ENCODE measurements at regions not wholly inside any gene's neighbourhood (a gene's known extent, or its start where the extent isn't known, plus 50 kb on each side); places are given as distances from the start of the nearest gene placed in this dataset.

DNA sequence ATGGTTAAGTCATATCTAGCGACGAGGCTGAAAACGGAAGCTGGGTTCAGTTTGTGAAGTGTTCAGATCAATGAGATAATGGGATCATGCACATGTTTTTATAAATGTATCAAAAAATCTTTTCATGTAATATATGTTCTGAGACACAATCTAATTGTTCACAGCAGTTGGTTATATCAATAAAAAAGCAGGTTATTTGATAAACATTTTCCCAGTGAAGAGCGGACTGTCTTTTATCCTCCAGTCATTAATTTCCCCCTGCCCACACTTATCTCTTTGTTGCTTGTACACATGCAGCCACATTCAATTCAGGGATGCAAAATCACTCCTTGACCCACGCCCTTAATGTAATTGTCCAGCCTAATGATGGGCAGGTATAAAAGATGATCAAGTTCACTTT is 563.1 kb downstream of the INHBA start:
- TF ChIP-seq TAF1 (IDR thresholded peaks at IDR 0.05; ENCODE audit: low read depth) = no peak
- TF ChIP-seq SMC3 (conservative IDR thresholded peaks at IDR 0.05; ENCODE audit: poor library complexity) = no peak
- TF ChIP-seq, protein P1, sequence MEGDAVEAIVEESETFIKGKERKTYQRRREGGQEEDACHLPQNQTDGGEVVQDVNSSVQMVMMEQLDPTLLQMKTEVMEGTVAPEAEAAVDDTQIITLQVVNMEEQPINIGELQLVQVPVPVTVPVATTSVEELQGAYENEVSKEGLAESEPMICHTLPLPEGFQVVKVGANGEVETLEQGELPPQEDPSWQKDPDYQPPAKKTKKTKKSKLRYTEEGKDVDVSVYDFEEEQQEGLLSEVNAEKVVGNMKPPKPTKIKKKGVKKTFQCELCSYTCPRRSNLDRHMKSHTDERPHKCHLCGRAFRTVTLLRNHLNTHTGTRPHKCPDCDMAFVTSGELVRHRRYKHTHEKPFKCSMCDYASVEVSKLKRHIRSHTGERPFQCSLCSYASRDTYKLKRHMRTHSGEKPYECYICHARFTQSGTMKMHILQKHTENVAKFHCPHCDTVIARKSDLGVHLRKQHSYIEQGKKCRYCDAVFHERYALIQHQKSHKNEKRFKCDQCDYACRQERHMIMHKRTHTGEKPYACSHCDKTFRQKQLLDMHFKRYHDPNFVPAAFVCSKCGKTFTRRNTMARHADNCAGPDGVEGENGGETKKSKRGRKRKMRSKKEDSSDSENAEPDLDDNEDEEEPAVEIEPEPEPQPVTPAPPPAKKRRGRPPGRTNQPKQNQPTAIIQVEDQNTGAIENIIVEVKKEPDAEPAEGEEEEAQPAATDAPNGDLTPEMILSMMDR (IDR thresholded peaks at IDR 0.05; ENCODE audit: poor library complexity, severe bottlenecking) = no peak
- no peak for TF ChIP-seq MXI1 (conservative IDR thresholded peaks at IDR 0.05; ENCODE audit: poor library complexity, severe bottlenecking)
- no peak for TF ChIP-seq POLR2AphosphoS5 (IDR thresholded peaks at IDR 0.05)
- no peak for TF ChIP-seq EZH2 (IDR thresholded peaks at IDR 0.05; ENCODE audit: borderline replicate concordance, insufficient read depth, low read length, poor library complexity, severe bottlenecking)
- TF ChIP-seq RAD21 (conservative IDR thresholded peaks at IDR 0.05) = no peak
- TF ChIP-seq EP300 (conservative IDR thresholded peaks at IDR 0.05; ENCODE audit: poor library complexity, severe bottlenecking) = no peak
- TF ChIP-seq, protein P2, sequence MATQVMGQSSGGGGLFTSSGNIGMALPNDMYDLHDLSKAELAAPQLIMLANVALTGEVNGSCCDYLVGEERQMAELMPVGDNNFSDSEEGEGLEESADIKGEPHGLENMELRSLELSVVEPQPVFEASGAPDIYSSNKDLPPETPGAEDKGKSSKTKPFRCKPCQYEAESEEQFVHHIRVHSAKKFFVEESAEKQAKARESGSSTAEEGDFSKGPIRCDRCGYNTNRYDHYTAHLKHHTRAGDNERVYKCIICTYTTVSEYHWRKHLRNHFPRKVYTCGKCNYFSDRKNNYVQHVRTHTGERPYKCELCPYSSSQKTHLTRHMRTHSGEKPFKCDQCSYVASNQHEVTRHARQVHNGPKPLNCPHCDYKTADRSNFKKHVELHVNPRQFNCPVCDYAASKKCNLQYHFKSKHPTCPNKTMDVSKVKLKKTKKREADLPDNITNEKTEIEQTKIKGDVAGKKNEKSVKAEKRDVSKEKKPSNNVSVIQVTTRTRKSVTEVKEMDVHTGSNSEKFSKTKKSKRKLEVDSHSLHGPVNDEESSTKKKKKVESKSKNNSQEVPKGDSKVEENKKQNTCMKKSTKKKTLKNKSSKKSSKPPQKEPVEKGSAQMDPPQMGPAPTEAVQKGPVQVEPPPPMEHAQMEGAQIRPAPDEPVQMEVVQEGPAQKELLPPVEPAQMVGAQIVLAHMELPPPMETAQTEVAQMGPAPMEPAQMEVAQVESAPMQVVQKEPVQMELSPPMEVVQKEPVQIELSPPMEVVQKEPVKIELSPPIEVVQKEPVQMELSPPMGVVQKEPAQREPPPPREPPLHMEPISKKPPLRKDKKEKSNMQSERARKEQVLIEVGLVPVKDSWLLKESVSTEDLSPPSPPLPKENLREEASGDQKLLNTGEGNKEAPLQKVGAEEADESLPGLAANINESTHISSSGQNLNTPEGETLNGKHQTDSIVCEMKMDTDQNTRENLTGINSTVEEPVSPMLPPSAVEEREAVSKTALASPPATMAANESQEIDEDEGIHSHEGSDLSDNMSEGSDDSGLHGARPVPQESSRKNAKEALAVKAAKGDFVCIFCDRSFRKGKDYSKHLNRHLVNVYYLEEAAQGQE (IDR thresholded peaks at IDR 0.05; ENCODE audit: borderline replicate concordance) = no peak
- H3K27ac ChIP-seq (ENCODE audit: low read length) = no peak overlapping the region
- no peaks in the 10 kb centered on the region for H3K9me2 ChIP-seq (ENCODE audit: insufficient read depth, low read length)
- no peaks in the 10 kb centered on the region for H3K36me3 ChIP-seq (ENCODE audit: insufficient read depth, low read length)
- no peaks in the 10 kb centered on the region for H3K79me2 ChIP-seq (replicated peaks; ENCODE audit: insufficient read depth, low read length)
- no peaks in the 10 kb centered on the region for H4K20me1 ChIP-seq (ENCODE audit: insufficient read depth)
- no peaks in the 10 kb centered on the region for H3F3A ChIP-seq (ENCODE audit: insufficient read depth, low read length, poor library complexity, severe bottlenecking)
- no peak overlapping the region for H2AFZ ChIP-seq (ENCODE audit: low read depth, low read length)
- H3K9me3 ChIP-seq (ENCODE audit: low read length) = no peaks in the 10 kb centered on the region
- H3K4me3 ChIP-seq (ENCODE audit: low read length) = no peak overlapping the region
- no peak overlapping the region for H3K9ac ChIP-seq (ENCODE audit: low read length)
- H3K4me2 ChIP-seq (ENCODE audit: low read length) = no peak overlapping the region
- no peaks in the 10 kb centered on the region for H3K27me3 ChIP-seq (ENCODE audit: insufficient read depth, low read depth, low read length)

DNA sequence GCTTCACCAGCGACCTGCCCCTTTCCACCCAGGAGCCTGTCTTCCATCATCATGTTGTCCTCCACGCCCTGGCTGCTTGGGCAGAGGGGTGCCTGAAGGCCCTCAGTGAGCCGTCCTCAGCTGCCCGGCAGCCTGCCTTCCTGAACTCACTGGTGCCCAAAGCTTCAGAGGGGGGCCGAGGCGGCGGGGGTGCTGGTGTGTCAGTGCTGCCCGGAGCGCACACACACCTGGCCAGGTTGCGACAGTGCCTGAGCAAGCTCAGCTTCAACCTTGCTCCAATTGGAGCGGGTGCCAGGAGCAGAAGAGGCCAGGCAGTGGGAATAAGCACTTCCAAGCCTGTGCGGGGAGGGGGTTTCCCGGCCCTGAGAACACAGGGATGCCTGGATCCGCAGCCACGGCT is 566.3 kb downstream of the INHBA start:
- Histone ChIP-seq H3K4me2 (ENCODE audit: low read length) (no peak overlapping the region), H3K27me3 (ENCODE audit: insufficient read depth, low read depth, low read length) (no peaks in the 10 kb centered on the region), H3K79me2 (replicated peaks; ENCODE audit: insufficient read depth, low read length) (no peaks in the 10 kb centered on the region), H3K27ac (ENCODE audit: low read length) (no peak overlapping the region), H3K9me2 (ENCODE audit: insufficient read depth, low read length) (no peaks in the 10 kb centered on the region), H4K20me1 (ENCODE audit: insufficient read depth) (no peaks in the 10 kb centered on the region), H3K9ac (ENCODE audit: low read length) (no peak overlapping the region), H3K9me3 (ENCODE audit: low read length) (no peaks in the 10 kb centered on the region), H2AFZ (ENCODE audit: low read depth, low read length) (no peak overlapping the region), H3F3A (ENCODE audit: insufficient read depth, low read length, poor library complexity, severe bottlenecking) (no peaks in the 10 kb centered on the region), H3K36me3 (ENCODE audit: insufficient read depth, low read length) (no peaks in the 10 kb centered on the region), H3K4me3 (ENCODE audit: low read length) (no peak overlapping the region)
- no peak for TF ChIP-seq EP300 (conservative IDR thresholded peaks at IDR 0.05; ENCODE audit: poor library complexity, severe bottlenecking)
- TF ChIP-seq SMC3 (conservative IDR thresholded peaks at IDR 0.05; ENCODE audit: poor library complexity) = no peak
- TF ChIP-seq POLR2AphosphoS5 (IDR thresholded peaks at IDR 0.05) = no peak
- no peak for TF ChIP-seq MXI1 (conservative IDR thresholded peaks at IDR 0.05; ENCODE audit: poor library complexity, severe bottlenecking)
- no peak for TF ChIP-seq EZH2 (IDR thresholded peaks at IDR 0.05; ENCODE audit: borderline replicate concordance, insufficient read depth, low read length, poor library complexity, severe bottlenecking)
- TF ChIP-seq, protein P1 (IDR thresholded peaks at IDR 0.05; ENCODE audit: poor library complexity, severe bottlenecking) = no peak
- TF ChIP-seq TAF1 (IDR thresholded peaks at IDR 0.05; ENCODE audit: low read depth) = no peak
- TF ChIP-seq, protein P2 (IDR thresholded peaks at IDR 0.05; ENCODE audit: borderline replicate concordance) = no peak
- no peak for TF ChIP-seq RAD21 (conservative IDR thresholded peaks at IDR 0.05)

Data from neural cell (in vitro differentiated cells).